Choroid plexus epithelial cell (primary cell): ENCODE measurements at regions not wholly inside any gene's neighbourhood (a gene's known extent, or its start where the extent isn't known, plus 50 kb on each side); places are given as distances from the start of the nearest gene placed in this dataset.

Experiments used
- DNase-seq: peaks from one replicate; pipeline ENCODE4 v3.0.0-alpha.2; 2010; ENCODE audit warnings: low read depth
- H3K4me3 ChIP-seq: 2 replicates; pipeline ENCODE4 v1.5.1; 2011; ENCODE audit warnings: low read depth, mild to moderate bottlenecking, control low read depth, low read length, moderate library complexity
- CTCF ChIP-seq: conservative IDR thresholded peaks from 2 replicates; pipeline ENCODE4 v1.5.1; 2011; ENCODE audit warnings: low read depth, mild to moderate bottlenecking, control low read depth, inconsistent platforms, low read length, moderate library complexity

GRCh38 chr13:31056644-31057271, 104.9 kb downstream of the HSPH1 start:
- peak; percentile 35 for TF ChIP-seq CTCF
- no peak overlapping the region for H3K4me3 ChIP-seq
- peak; percentile 36 for DNase-seq

- no peak for TF ChIP-seq CTCF
- H3K4me3 ChIP-seq = no peak overlapping the region
- DNase-seq = no peak
Observed at GRCh38 chr13:31055589-31055988, 106.1 kb downstream of the HSPH1 start.

GRCh38 chr13:31054632-31055031, 107.1 kb downstream of the HSPH1 start:
- no peak for TF ChIP-seq CTCF
- DNase-seq = no peak
- no peak overlapping the region for H3K4me3 ChIP-seq

- no peak for TF ChIP-seq CTCF
- DNase-seq = no peak
- no peak overlapping the region for H3K4me3 ChIP-seq
Observed at GRCh38 chr13:31053896-31054295, 107.8 kb downstream of the HSPH1 start.

- no peak overlapping the region for H3K4me3 ChIP-seq
- TF ChIP-seq CTCF = no peak
- DNase-seq = peak; percentile 26
Observed at GRCh38 chr13:31053091-31053490, 108.6 kb downstream of the HSPH1 start.

GRCh38 chr13:31052478-31052877, 109.2 kb downstream of the HSPH1 start:
- no peak for TF ChIP-seq CTCF
- no peak overlapping the region for H3K4me3 ChIP-seq
- no peak for DNase-seq

GRCh38 chr13:31051999-31052398, 109.7 kb downstream of the HSPH1 start:
- no peak for DNase-seq
- H3K4me3 ChIP-seq = no peak overlapping the region
- peak; percentile 28 for TF ChIP-seq CTCF
